MM.1S (cell line): ENCODE measurements at regions not wholly inside any gene's neighbourhood (a gene's known extent, or its start where the extent isn't known, plus 50 kb on each side); places are given as distances from the start of the nearest gene placed in this dataset.

Experiments used
- DNase-seq: peaks from one replicate; pipeline ENCODE4 v3.0.0-alpha.2; 2015
- H2AFZ ChIP-seq: fragments of 300-600 bp; sonication (generic); 2 replicates; pipeline ENCODE4 v1.6.0; 2016; ENCODE audit warnings: antibody characterized with exemption, low read length
- H3F3A ChIP-seq: fragments of 300-600 bp; sonication (generic); 2 replicates; pipeline ENCODE4 v1.6.1; 2016; ENCODE audit warnings: mild to moderate bottlenecking, antibody characterized with exemption, low read length, moderate library complexity, mixed read lengths; ENCODE audit not compliant: insufficient read depth
- H3K27ac ChIP-seq: fragments of 300-600 bp; sonication (generic); 2 replicates; pipeline ENCODE4 v1.5.1; 2016; ENCODE audit warnings: mild to moderate bottlenecking, low read length
- H3K27me3 ChIP-seq: fragments of 300-600 bp; sonication (generic); replicated peaks from 2 replicates; pipeline ENCODE4 v1.6.0; 2016; ENCODE audit warnings: low read length; ENCODE audit not compliant: insufficient read depth
- H3K36me3 ChIP-seq: fragments of 300-600 bp; sonication (generic); replicated peaks from 2 replicates; pipeline ENCODE4 v1.6.1; 2016; ENCODE audit warnings: mild to moderate bottlenecking, low read length, mixed read lengths; ENCODE audit not compliant: insufficient read depth
- H3K4me1 ChIP-seq: fragments of 300-600 bp; sonication (generic); 2 replicates; pipeline ENCODE4 v1.6.1; 2016; ENCODE audit warnings: low read length, mixed read lengths
- H3K4me2 ChIP-seq: fragments of 300-600 bp; sonication (generic); 2 replicates; pipeline ENCODE4 v1.6.0; 2016; ENCODE audit warnings: low read depth, low read length
- H3K4me3 ChIP-seq: fragments of 300-600 bp; sonication (generic); 2 replicates; pipeline ENCODE4 v1.5.1; 2016; ENCODE audit warnings: low read length, mixed read lengths
- H3K79me2 ChIP-seq: fragments of 300-600 bp; sonication (generic); 2 replicates; pipeline ENCODE4 v1.6.1; 2016; ENCODE audit warnings: mixed run types, low read length, mixed read lengths
- H3K9ac ChIP-seq: fragments of 300-600 bp; sonication (generic); 2 replicates; pipeline ENCODE4 v1.6.1; 2016; ENCODE audit warnings: low read length, mixed read lengths
- H3K9me2 ChIP-seq: fragments of 300-600 bp; sonication (generic); replicated peaks from 2 replicates; pipeline ENCODE4 v1.6.1; 2016; ENCODE audit warnings: mild to moderate bottlenecking, low read length, mixed read lengths; ENCODE audit not compliant: insufficient read depth
- H3K9me3 ChIP-seq: fragments of 300-600 bp; sonication (generic); replicated peaks from 2 replicates; pipeline ENCODE4 v1.6.1; 2016; ENCODE audit warnings: mild to moderate bottlenecking, low read length, mixed read lengths; ENCODE audit not compliant: insufficient read depth
- H4K20me1 ChIP-seq: fragments of 300-600 bp; sonication (generic); 2 replicates; pipeline ENCODE4 v1.6.1; 2016; ENCODE audit warnings: mild to moderate bottlenecking, low read length, moderate library complexity, mixed read lengths; ENCODE audit not compliant: insufficient read depth
- EZH2 ChIP-seq: fragments of 300-600 bp; sonication (generic); optimal IDR thresholded peaks from 2 replicates; pipeline ENCODE3; 2017; ENCODE audit warnings: low read depth, mild to moderate bottlenecking, antibody characterized with exemption, low read length, mixed read lengths
- EZH2phosphoT487 ChIP-seq: fragments of 300-600 bp; sonication (generic); IDR thresholded peaks from 2 replicates; pipeline ENCODE4 v1.6.1; 2018; ENCODE audit warnings: antibody characterized with exemption, low read length
- TF ChIP-seq, protein P1 (sequence below): fragments of 300-600 bp; sonication (generic); IDR thresholded peaks from 2 replicates; pipeline ENCODE4 v1.5.1; 2016; ENCODE audit warnings: antibody characterized with exemption, low read length, mixed read lengths

DNA sequence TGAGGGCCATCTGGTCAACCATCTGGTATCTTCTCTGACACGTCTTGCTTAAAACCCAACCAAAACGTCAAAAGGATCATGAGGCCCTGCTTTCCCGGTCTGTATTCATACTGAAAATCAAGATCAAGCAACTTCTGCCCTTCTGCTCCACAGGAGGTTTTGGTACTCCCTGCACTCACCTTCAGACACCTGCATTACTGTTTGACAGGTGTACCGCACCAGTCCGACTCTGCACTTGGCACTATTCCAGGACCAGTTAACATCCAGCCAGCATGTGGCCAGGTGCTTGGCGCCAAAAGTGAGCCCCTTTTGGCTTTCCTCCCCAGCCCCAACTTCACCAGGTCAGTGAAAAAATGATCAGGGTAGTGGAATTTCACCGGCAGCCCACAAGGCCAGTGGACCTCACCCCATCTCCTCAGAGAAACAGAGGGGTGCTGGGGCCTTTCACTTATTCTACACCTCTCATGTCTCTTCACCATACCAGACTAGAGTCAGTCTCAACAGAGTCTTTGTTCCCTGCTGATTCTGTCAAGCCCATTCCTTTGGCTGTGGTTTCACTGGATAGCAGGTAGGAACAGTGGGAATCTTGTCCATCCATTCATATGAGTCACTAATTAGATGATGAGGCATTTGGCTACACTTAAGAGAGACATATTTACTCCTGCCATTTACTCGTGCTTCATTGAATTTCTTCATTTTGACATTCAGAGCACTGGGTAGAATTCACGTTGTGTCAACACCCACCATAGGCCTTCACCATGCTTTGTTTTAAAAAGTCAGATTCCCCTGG lies 85.3 kb downstream of the ZNF726 start:
- H3K4me1 ChIP-seq: no peaks in the 10 kb centered on the region
- no peaks in the 10 kb centered on the region for H3K9me2 ChIP-seq
- H3K9me3 ChIP-seq: no peaks in the 10 kb centered on the region
- H3K9ac ChIP-seq: no peak overlapping the region
- DNase-seq: no peak
- TF ChIP-seq EZH2phosphoT487 (no peak), EZH2 (no peak)
- TF ChIP-seq, protein P1, sequence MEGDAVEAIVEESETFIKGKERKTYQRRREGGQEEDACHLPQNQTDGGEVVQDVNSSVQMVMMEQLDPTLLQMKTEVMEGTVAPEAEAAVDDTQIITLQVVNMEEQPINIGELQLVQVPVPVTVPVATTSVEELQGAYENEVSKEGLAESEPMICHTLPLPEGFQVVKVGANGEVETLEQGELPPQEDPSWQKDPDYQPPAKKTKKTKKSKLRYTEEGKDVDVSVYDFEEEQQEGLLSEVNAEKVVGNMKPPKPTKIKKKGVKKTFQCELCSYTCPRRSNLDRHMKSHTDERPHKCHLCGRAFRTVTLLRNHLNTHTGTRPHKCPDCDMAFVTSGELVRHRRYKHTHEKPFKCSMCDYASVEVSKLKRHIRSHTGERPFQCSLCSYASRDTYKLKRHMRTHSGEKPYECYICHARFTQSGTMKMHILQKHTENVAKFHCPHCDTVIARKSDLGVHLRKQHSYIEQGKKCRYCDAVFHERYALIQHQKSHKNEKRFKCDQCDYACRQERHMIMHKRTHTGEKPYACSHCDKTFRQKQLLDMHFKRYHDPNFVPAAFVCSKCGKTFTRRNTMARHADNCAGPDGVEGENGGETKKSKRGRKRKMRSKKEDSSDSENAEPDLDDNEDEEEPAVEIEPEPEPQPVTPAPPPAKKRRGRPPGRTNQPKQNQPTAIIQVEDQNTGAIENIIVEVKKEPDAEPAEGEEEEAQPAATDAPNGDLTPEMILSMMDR: no peak
- H3K27me3 ChIP-seq: no peaks in the 10 kb centered on the region
- H3K4me2 ChIP-seq: no peak overlapping the region
- H3F3A ChIP-seq: no peaks in the 10 kb centered on the region
- H3K4me3 ChIP-seq: no peak overlapping the region
- H4K20me1 ChIP-seq: no peaks in the 10 kb centered on the region
- H2AFZ ChIP-seq: no peak overlapping the region
- no peaks in the 10 kb centered on the region for H3K79me2 ChIP-seq
- no peak overlapping the region for H3K27ac ChIP-seq
- H3K36me3 ChIP-seq: no peaks in the 10 kb centered on the region

DNA sequence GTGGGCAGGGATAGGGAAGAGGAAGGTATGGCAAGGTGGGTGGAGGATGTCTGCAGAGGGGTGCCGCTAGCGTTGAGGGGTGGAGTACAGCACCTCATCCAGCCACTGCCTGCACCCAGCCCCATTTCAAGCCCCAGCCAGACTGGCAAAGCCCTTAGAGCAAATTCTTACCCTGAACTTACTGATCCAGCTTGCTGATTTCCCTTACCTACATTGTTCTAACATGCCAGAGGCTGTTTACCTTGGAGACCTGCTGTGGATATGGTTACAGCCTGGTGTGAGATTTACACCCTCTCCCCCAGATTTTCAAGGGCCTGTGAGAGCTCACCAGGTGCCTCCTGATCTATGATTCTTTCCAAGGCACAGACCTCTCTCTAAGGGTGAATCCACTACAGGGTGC lies 86.0 kb downstream of the ZNF726 start:
- no peak overlapping the region for H3K4me3 ChIP-seq
- TF ChIP-seq EZH2phosphoT487 (no peak), EZH2 (no peak)
- TF ChIP-seq, protein P1: no peak
- no peaks in the 10 kb centered on the region for H3K36me3 ChIP-seq
- no peak for DNase-seq
- no peak overlapping the region for H2AFZ ChIP-seq
- H3K9me2 ChIP-seq: no peaks in the 10 kb centered on the region
- H3K9me3 ChIP-seq: no peaks in the 10 kb centered on the region
- H3K27ac ChIP-seq: no peak overlapping the region
- H3K4me2 ChIP-seq: no peak overlapping the region
- no peaks in the 10 kb centered on the region for H3K79me2 ChIP-seq
- no peaks in the 10 kb centered on the region for H4K20me1 ChIP-seq
- H3K4me1 ChIP-seq: no peaks in the 10 kb centered on the region
- H3F3A ChIP-seq: no peaks in the 10 kb centered on the region
- no peaks in the 10 kb centered on the region for H3K27me3 ChIP-seq
- H3K9ac ChIP-seq: no peak overlapping the region

DNA sequence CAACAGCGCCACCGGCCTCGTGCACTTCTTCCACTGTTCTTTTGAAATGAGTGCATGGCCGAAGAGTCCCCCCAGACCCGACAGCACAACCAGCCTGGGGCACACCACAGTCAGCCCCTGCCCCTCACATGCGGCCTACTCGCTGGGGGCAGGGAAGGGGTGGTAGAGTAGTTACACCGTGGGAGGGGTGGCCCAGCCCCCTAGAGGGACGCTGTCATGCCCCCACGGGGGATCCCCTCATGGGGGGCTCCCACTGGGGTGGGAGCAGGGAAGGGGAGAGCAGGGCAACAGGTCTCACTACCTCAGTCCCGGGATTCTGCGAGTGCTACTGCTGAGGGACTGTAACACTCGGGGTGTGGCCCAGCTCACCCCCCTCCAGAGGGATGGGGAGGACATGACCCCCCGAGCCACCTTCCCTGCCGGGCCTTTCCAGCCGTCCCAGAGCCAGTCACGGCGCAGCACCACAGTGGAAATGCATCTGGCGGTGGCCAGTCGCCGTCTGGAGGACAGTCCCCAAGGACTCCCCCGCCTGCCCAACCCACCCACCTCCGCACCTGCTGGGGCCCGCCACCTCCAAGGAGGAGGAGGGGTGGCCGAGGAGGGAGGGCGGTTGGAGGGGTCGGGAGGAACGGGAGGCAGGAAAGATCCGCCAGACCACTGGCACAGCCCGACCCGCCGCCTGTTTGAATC lies 84.6 kb upstream of the ZNF254 start:
- Histone ChIP-seq H3K36me3 (no peaks in the 10 kb centered on the region), H3K4me1 (no peaks in the 10 kb centered on the region), H3K27me3 (no peaks in the 10 kb centered on the region), H3K4me3 (no peak overlapping the region), H3K9me3 (no peaks in the 10 kb centered on the region), H3K4me2 (no peak overlapping the region), H3K27ac (no peak overlapping the region), H2AFZ (no peak overlapping the region), H3F3A (no peaks in the 10 kb centered on the region), H3K9ac (no peak overlapping the region), H4K20me1 (no peaks in the 10 kb centered on the region), H3K9me2 (no peaks in the 10 kb centered on the region), H3K79me2 (no peaks in the 10 kb centered on the region)
- no peak for DNase-seq
- TF ChIP-seq, protein P1: no peak
